OCI-LY7 (cell line): ENCODE measurements at regions not wholly inside any gene's neighbourhood (a gene's known extent, or its start where the extent isn't known, plus 50 kb on each side); places are given as distances from the start of the nearest gene placed in this dataset.

ENCODE experiments used
- BruUV-seq: library from RNA; stranded (reverse); fragments of 400-500 nt; replicated peaks from 2 replicates; lab custom pipeline; 2021; lab: Mats Ljungman, UMichigan
- CTCF ChIA-PET: fragments of 300-600 bp; sonication (Branson Sonifier 250); formaldehyde crosslinking; loops from one replicate; lab custom pipeline; 2022; ENCODE audit warnings: antibody characterized with exemption; ENCODE audit not compliant: unreplicated experiment; lab: Charles Lee
- POLR2A ChIA-PET: fragments of 300-600 bp; sonication (Branson Sonifier 250); formaldehyde crosslinking; loops from one replicate; lab custom pipeline; 2022; ENCODE audit warnings: antibody characterized with exemption; lab: Charles Lee
- DNase-seq: peaks from one replicate; pipeline ENCODE4 v3.0.0-alpha.2; 2015; ENCODE audit warnings: low spot score
- H2AFZ ChIP-seq: fragments of 200-600 bp; sonication (generic), shearing (Covaris generic); 2 replicates; pipeline ENCODE4 v1.6.1; 2014; ENCODE audit warnings: mild to moderate bottlenecking, antibody characterized with exemption, low read length, moderate library complexity
- H3K27ac ChIP-seq: fragments of 200-600 bp; sonication (generic); 2 replicates; pipeline ENCODE4 v1.5.1; 2014; ENCODE audit warnings: mixed run types, low read depth, mild to moderate bottlenecking, moderate library complexity, low read length, inconsistent platforms; ENCODE audit not compliant: poor library complexity, severe bottlenecking
- H3K36me3 ChIP-seq: fragments of 200-600 bp; sonication (generic); 2 replicates; pipeline ENCODE4 v1.6.1; 2014; ENCODE audit warnings: mild to moderate bottlenecking, antibody characterized with exemption, low read length, moderate library complexity, mixed read lengths; ENCODE audit not compliant: insufficient read depth
- H3K4me1 ChIP-seq: fragments of 200-600 bp; sonication (generic); 2 replicates; pipeline ENCODE4 v1.5.1; 2014; ENCODE audit warnings: mild to moderate bottlenecking, low read length; ENCODE audit not compliant: insufficient read depth, poor library complexity, severe bottlenecking
- H3K4me2 ChIP-seq: fragments of 200-600 bp; sonication (generic); 2 replicates; pipeline ENCODE4 v1.6.1; 2014; ENCODE audit warnings: mild to moderate bottlenecking, low read length
- H3K4me3 ChIP-seq: fragments of 200-600 bp; sonication (generic); 2 replicates; pipeline ENCODE4 v1.5.1; 2014; ENCODE audit warnings: mild to moderate bottlenecking, low read depth, low read length; ENCODE audit not compliant: poor library complexity, severe bottlenecking
- H3K79me2 ChIP-seq: fragments of 200-600 bp; sonication (generic); 2 replicates; pipeline ENCODE4 v1.6.1; 2016; ENCODE audit warnings: low read depth, mild to moderate bottlenecking, low read length, moderate library complexity, mixed read lengths; ENCODE audit not compliant: insufficient read depth
- H3K9me2 ChIP-seq: fragments of 200-600 bp; sonication (generic); 2 replicates; pipeline ENCODE4 v1.6.1; 2016; ENCODE audit warnings: mild to moderate bottlenecking, low read length, mixed read lengths; ENCODE audit not compliant: insufficient read depth
- H3K9me3 ChIP-seq: fragments of 200-600 bp; sonication (generic); 2 replicates; pipeline ENCODE4 v1.6.1; 2014; ENCODE audit warnings: mild to moderate bottlenecking, mixed run types, low read length, mixed read lengths
- H4K20me1 ChIP-seq: fragments of 200-600 bp; sonication (generic); 2 replicates; pipeline ENCODE4 v1.6.1; 2014; ENCODE audit warnings: mild to moderate bottlenecking, antibody characterized with exemption, low read length, moderate library complexity, mixed read lengths; ENCODE audit not compliant: insufficient read depth
- CTCF ChIP-seq: fragments of 200-600 bp; sonication (generic); conservative IDR thresholded peaks from 2 replicates; pipeline ENCODE4 v1.5.1; 2014; ENCODE audit warnings: mild to moderate bottlenecking, antibody characterized with exemption, low read length, moderate library complexity, mixed read lengths
- EZH2phosphoT487 ChIP-seq: fragments of 200-600 bp; sonication (generic); IDR thresholded peaks from 2 replicates; pipeline ENCODE4 v1.6.1; 2018; ENCODE audit warnings: low read depth, borderline replicate concordance, mild to moderate bottlenecking, mixed run types, antibody characterized with exemption, low read length, moderate library complexity, mixed read lengths
- intact Hi-C: fragments of 100-400 bp; cut with micrococcal nuclease; formaldehyde crosslinking; loops from one replicate; pipeline ENCODE4 v1.10.0; 2022; ENCODE audit not compliant: unreplicated experiment

GRCh38 chrX:6757631-6758030, 222.7 kb upstream of the VCX3A start:
- BruUV-seq, result no TSS peak

GRCh38 chrX:6748595-6748994, 213.7 kb upstream of the VCX3A start:
- peaks cover 22% of the 10 kb centered on the region for H3K4me1 ChIP-seq
- H3K4me3 ChIP-seq, result no peak overlapping the region
- no peak overlapping the region for H3K4me2 ChIP-seq
- H4K20me1 ChIP-seq, result no peaks in the 10 kb centered on the region
- H3K79me2 ChIP-seq, result no peaks in the 10 kb centered on the region
- no peaks in the 10 kb centered on the region for H3K9me3 ChIP-seq
- intact Hi-C loops, result no loop called here
- H3K9me2 ChIP-seq, result no peaks in the 10 kb centered on the region
- ChIA-PET CTCF (no interaction called here), POLR2A (no interaction called here)
- DNase-seq, result peak; percentile 3
- H3K27ac ChIP-seq, result no peak overlapping the region
- TF ChIP-seq CTCF, result no peak
- no peak for TF ChIP-seq EZH2phosphoT487
- BruUV-seq, result no TSS peak
- H3K36me3 ChIP-seq, result no peaks in the 10 kb centered on the region
- H2AFZ ChIP-seq, result no peak overlapping the region

More at GRCh38 chrX:6757631-6758030, 222.7 kb upstream of the VCX3A start:
- H3K27ac ChIP-seq, result no peak overlapping the region
- H3K4me1 ChIP-seq, result no peaks in the 10 kb centered on the region
- ChIA-PET CTCF (no interaction called here), POLR2A (no interaction called here)
- no peak overlapping the region for H3K4me2 ChIP-seq
- H3K9me2 ChIP-seq, result no peaks in the 10 kb centered on the region
- H3K9me3 ChIP-seq, result no peaks in the 10 kb centered on the region
- H3K79me2 ChIP-seq, result no peaks in the 10 kb centered on the region
- TF ChIP-seq EZH2phosphoT487 (no peak), CTCF (no peak)
- no peak for DNase-seq
- H3K4me3 ChIP-seq, result no peak overlapping the region
- H3K36me3 ChIP-seq, result no peaks in the 10 kb centered on the region
- no peak overlapping the region for H2AFZ ChIP-seq
- intact Hi-C loops, result no loop called here
- H4K20me1 ChIP-seq, result no peaks in the 10 kb centered on the region

- Histone ChIP-seq H3K36me3 (no peaks in the 10 kb centered on the region), H3K9me3 (no peaks in the 10 kb centered on the region), H3K4me1 (peaks cover 37% of the 10 kb centered on the region), H2AFZ (no peak overlapping the region), H4K20me1 (no peaks in the 10 kb centered on the region), H3K27ac (peak overlapping the region; percentile 82), H3K9me2 (no peaks in the 10 kb centered on the region), H3K4me2 (peak overlapping the region; percentile 62), H3K4me3 (peak overlapping the region; percentile 38), H3K79me2 (no peaks in the 10 kb centered on the region)
- ChIA-PET POLR2A (interaction anchor here (0.5 to 1.6 kb wide), 4 partner anchors 17 to 1194 kb away, joined by 3 to 5 read pairs (median 3); no protein-coding TSS in a partner anchor), CTCF (no interaction called here)
- TF ChIP-seq EZH2phosphoT487 (no peak), CTCF (no peak)
- BruUV-seq, result no TSS peak
- intact Hi-C loops, result loop anchor here (1.0 to 10.0 kb wide), 3 partner anchors 114 to 1974 kb away; no protein-coding TSS in a partner anchor
- DNase-seq, result peak; percentile 88
Observed at GRCh38 chrX:6738518-6739470, 203.9 kb upstream of the VCX3A start.
